ENCODE measurements at regions not wholly inside any gene's neighbourhood (a gene's known extent, or its start where the extent isn't known, plus 50 kb on each side); places are given as distances from the start of the nearest gene placed in this dataset.

DNA sequence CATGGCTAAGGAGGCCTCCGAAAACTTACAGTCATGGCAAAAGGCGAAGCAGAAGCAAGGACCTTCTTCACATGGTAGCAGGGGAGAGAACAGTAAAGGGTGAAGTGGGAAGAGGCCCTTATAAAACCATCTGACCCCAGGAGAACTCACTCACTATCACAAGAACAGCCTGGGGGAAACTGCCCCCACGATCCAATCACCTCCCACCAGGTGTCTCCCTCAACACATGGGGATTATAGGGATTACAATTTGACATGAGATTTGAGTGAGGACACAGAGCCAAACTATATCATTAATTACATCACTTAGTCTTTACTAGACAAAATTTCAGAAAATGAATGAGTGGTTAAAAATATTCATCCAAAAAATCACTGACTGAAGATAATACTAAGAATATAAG is 453.6 kb downstream of the COL12A1 start:
- TF ChIP-seq CTCF (IDR thresholded peaks at IDR 0.05 in 8 of 11, conservative IDR thresholded peaks at IDR 0.05 in 3 of 11) = no peak
- no peak for TF ChIP-seq POLR2A (IDR thresholded peaks at IDR 0.05)
- no peak for TF ChIP-seq POLR2AphosphoS5 (IDR thresholded peaks at IDR 0.05)
